ENCODE measurements at regions not wholly inside any gene's neighbourhood (a gene's known extent, or its start where the extent isn't known, plus 50 kb on each side); places are given as distances from the start of the nearest gene placed in this dataset.

DNA sequence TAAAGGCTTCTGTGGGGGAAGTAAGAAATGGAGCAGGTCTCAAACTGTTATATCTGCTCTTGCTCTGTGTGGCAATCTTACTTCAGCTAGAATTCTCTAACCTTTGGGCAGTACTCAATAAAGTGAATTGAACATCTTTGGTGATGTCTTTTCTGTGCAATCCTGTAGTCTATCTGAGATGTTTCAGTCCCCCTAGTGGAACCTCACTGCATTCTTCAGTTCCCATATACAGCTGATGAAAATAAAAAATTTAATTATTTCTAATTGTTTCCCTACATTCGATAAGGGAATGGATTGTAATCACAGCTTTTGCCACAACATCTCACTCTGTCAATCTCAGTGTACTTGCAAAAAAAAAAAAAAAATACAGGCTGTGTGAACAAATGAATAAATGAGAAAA is 522.6 kb downstream of the DNAJB9 start:
- Mint-ChIP-seq H3K27ac (no peak overlapping the region), H3K27me3 (no peaks in the 10 kb centered on the region), H3K4me3 (no peak overlapping the region), H3K36me3 (ENCODE audit: low read depth) (no peaks in the 10 kb centered on the region), H3K9me3 (peaks cover 13% of the 10 kb centered on the region), H3K4me1 (no peaks in the 10 kb centered on the region)
- CTCF ChIA-PET, result no interaction called here
- ATAC-seq (ENCODE audit: low read depth), result no peak
- intact Hi-C loops (cut with micrococcal nuclease), result no loop called here
- DNase-seq, result no peak
- POLR2A ChIA-PET, result no interaction called here
- TF ChIP-seq, protein P1, sequence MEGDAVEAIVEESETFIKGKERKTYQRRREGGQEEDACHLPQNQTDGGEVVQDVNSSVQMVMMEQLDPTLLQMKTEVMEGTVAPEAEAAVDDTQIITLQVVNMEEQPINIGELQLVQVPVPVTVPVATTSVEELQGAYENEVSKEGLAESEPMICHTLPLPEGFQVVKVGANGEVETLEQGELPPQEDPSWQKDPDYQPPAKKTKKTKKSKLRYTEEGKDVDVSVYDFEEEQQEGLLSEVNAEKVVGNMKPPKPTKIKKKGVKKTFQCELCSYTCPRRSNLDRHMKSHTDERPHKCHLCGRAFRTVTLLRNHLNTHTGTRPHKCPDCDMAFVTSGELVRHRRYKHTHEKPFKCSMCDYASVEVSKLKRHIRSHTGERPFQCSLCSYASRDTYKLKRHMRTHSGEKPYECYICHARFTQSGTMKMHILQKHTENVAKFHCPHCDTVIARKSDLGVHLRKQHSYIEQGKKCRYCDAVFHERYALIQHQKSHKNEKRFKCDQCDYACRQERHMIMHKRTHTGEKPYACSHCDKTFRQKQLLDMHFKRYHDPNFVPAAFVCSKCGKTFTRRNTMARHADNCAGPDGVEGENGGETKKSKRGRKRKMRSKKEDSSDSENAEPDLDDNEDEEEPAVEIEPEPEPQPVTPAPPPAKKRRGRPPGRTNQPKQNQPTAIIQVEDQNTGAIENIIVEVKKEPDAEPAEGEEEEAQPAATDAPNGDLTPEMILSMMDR (IDR thresholded peaks at IDR 0.05), result no peak

DNA sequence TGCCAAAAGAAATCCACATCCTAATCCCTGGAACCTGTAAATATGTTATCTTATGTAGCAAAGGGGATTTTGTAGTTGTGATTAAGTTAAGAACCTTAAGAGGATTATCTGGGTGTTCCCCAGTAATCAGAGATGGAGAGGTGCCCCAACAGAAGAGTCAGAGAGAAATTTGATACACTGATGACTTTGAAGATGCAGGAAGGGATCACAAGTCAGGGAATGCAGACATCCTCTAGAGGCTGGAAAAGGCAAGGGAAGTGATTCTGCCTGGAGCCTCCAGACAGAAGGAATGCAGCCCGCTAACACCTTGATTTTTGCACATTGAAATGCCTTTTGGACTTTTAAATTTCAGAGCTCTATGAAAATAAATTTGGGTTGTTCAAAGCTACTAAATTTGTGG is 531.7 kb downstream of the DNAJB9 start:
- no peaks in the 10 kb centered on the region for H3K27me3 Mint-ChIP-seq
- TF ChIP-seq, protein P1 (IDR thresholded peaks at IDR 0.05), result no peak
- H3K36me3 Mint-ChIP-seq (ENCODE audit: low read depth), result no peaks in the 10 kb centered on the region
- DNase-seq (no peak), ATAC-seq (ENCODE audit: low read depth) (no peak)
- no peak overlapping the region for H3K27ac Mint-ChIP-seq
- no peaks in the 10 kb centered on the region for H3K9me3 Mint-ChIP-seq
- intact Hi-C loops (cut with micrococcal nuclease), result no loop called here
- no peaks in the 10 kb centered on the region for H3K4me1 Mint-ChIP-seq
- H3K4me3 Mint-ChIP-seq, result no peak overlapping the region
- CTCF ChIA-PET, result no interaction called here
- POLR2A ChIA-PET, result no interaction called here

DNA sequence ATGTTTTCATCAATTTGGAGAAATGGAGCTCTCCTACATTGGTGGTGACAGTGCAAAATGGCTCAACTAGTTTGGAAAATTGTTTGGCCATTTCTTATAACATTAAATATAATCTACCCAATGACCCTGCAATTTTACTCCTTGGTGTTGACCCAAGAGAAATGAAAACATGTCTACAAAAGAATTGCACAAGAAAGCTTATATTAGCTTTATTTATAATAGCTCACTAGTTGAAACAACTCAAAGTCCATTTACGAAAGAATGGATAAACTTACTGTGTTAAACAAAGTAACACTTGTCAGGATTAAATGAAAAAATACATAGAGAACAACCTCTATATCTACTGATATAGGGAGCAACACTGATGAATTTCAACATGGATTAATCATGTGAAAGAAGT is 539.9 kb downstream of the DNAJB9 start:
- no peak overlapping the region for H3K27ac Mint-ChIP-seq
- H3K4me3 Mint-ChIP-seq, result no peak overlapping the region
- H3K27me3 Mint-ChIP-seq, result no peaks in the 10 kb centered on the region
- ChIA-PET POLR2A (no interaction called here), CTCF (no interaction called here)
- H3K9me3 Mint-ChIP-seq, result no peaks in the 10 kb centered on the region
- intact Hi-C loops (cut with micrococcal nuclease), result no loop called here
- DNase-seq (no peak), ATAC-seq (ENCODE audit: low read depth) (no peak)
- H3K4me1 Mint-ChIP-seq, result no peaks in the 10 kb centered on the region
- no peaks in the 10 kb centered on the region for H3K36me3 Mint-ChIP-seq (ENCODE audit: low read depth)
- TF ChIP-seq, protein P1 (IDR thresholded peaks at IDR 0.05), result no peak

DNA sequence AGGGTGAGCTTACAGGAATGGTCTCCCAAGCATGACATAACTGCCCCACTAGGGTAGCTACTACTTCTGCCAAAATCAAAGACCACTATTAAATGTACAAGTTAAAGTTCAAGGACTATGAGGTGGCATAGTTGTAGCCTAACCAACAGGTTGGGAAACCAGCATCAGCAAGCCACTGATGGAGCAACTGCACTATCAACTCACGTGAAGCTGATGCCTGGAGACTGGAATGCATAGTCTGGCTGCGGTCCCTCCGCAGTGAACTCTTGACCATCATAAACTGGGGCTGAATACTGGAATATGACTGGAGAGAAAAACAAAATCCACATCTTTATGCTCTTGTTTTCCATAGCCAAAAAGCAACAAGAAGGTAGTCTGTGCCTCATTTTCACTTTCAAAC is 541.4 kb downstream of the DNAJB9 start:
- DNase-seq (no peak), ATAC-seq (ENCODE audit: low read depth) (no peak)
- Mint-ChIP-seq H3K4me1 (no peaks in the 10 kb centered on the region), H3K4me3 (no peak overlapping the region), H3K36me3 (ENCODE audit: low read depth) (no peaks in the 10 kb centered on the region), H3K9me3 (peaks cover 2% of the 10 kb centered on the region), H3K27me3 (no peaks in the 10 kb centered on the region), H3K27ac (no peak overlapping the region)
- intact Hi-C loops (cut with micrococcal nuclease), result no loop called here
- TF ChIP-seq, protein P1 (IDR thresholded peaks at IDR 0.05), result no peak
- CTCF ChIA-PET, result no interaction called here
- POLR2A ChIA-PET, result no interaction called here

DNA sequence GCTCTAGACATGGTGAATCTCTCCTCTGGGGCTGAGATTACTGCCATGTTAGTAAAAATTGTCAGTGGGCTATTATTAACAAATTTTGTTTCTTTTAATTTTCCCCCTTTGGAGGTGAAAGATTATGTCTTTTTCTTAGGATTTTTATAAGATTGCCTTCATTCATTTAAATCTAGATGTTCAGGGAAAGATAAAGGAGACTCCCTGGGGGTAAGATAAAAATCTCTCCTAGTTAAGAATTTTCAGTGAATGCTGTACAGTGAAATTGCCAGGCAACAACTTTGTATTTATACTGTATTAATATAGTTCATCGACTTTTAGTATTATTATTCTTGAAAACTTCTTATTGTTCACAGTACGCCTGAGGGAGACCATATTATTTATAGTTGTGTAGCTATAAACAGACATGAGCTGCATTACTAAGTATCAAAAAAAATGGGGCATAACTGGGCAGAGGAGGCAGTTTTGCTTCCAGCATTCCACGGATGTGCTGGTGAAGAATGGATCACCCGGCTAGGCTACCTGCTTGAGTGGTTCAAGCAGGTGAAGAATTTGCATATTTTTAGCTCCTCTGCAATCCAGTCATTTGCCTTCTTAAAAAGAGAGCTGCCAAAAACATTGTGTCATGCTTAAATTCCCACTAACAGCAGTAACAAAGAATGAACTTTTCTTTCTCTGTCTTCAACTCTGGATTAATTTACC is 552.1 kb downstream of the DNAJB9 start:
- DNase-seq (no peak), ATAC-seq (ENCODE audit: low read depth) (no peak)
- no peaks in the 10 kb centered on the region for H3K9me3 Mint-ChIP-seq
- H3K36me3 Mint-ChIP-seq (ENCODE audit: low read depth), result no peaks in the 10 kb centered on the region
- TF ChIP-seq, protein P1 (IDR thresholded peaks at IDR 0.05), result no peak
- intact Hi-C loops (cut with micrococcal nuclease), result no loop called here
- H3K4me1 Mint-ChIP-seq, result no peaks in the 10 kb centered on the region
- H3K27ac Mint-ChIP-seq, result no peak overlapping the region
- CTCF ChIA-PET, result no interaction called here
- no peaks in the 10 kb centered on the region for H3K27me3 Mint-ChIP-seq
- no peak overlapping the region for H3K4me3 Mint-ChIP-seq
- POLR2A ChIA-PET, result no interaction called here
